CD8-positive, alpha-beta memory T cell (primary cell): ENCODE measurements at regions not wholly inside any gene's neighbourhood (a gene's known extent, or its start where the extent isn't known, plus 50 kb on each side); places are given as distances from the start of the nearest gene placed in this dataset.

Source experiments
- CTCF ChIA-PET: fragments of 350-600 bp; sonication (Branson Sonifier 250); formaldehyde crosslinking; loops from one replicate; lab custom pipeline; 2021; ENCODE audit warnings: antibody characterized with exemption; lab: Charles Lee
- POLR2A ChIA-PET: fragments of 350-600 bp; sonication (Branson Sonifier 250); formaldehyde crosslinking; loops from one replicate; lab custom pipeline; 2021; ENCODE audit warnings: antibody characterized with exemption; lab: Charles Lee
- DNase-seq, 5 donors: peaks; one replicate each; pipeline versions ENCODE4 v3.0.0 to v3.0.0-alpha.2; 2020 to 2022; ENCODE audit warnings: mixed read lengths in 1 of 5
- H3K27ac ChIP-seq: one replicate; pipeline ENCODE4 v1.7.0; 2013; ENCODE audit warnings: low read depth, mild to moderate bottlenecking, low read length, moderate library complexity
- H3K27me3 ChIP-seq: 2 replicates; pipeline ENCODE4 v1.7.0; 2013; ENCODE audit warnings: low read length, mild to moderate bottlenecking; ENCODE audit not compliant: insufficient read depth, poor library complexity, severe bottlenecking
- H3K36me3 ChIP-seq: 2 replicates; pipeline ENCODE4 v1.7.0; 2013; ENCODE audit warnings: mild to moderate bottlenecking, low read length, moderate library complexity; ENCODE audit not compliant: insufficient read depth
- H3K4me1 ChIP-seq: 2 replicates; pipeline ENCODE4 v1.7.0; 2013; ENCODE audit warnings: mild to moderate bottlenecking, low read length, moderate library complexity; ENCODE audit not compliant: insufficient read depth
- H3K4me3 ChIP-seq: 2 replicates; pipeline ENCODE4 v1.7.0; 2013; ENCODE audit warnings: mild to moderate bottlenecking, low read length
- H3K9me3 ChIP-seq: 2 replicates; pipeline ENCODE4 v1.7.0; 2013; ENCODE audit warnings: mild to moderate bottlenecking, low read length
- H3K27ac Mint-ChIP-seq, 8 donors: one replicate each; pipeline ENCODE4 v1.8.0; 2020 to 2021; ENCODE audit warnings: mixed read lengths in 8 of 8, mild to moderate bottlenecking in 6 of 8, inconsistent platforms in 3 of 8, moderate library complexity in 3 of 8
- H3K27me3 Mint-ChIP-seq, 2 donors: one replicate each; pipeline ENCODE4 v1.8.0; 2020 to 2021; ENCODE audit warnings: mixed read lengths in 2 of 2, mild to moderate bottlenecking in 1 of 2, moderate library complexity in 1 of 2
- H3K36me3 Mint-ChIP-seq, 3 donors: one replicate each; pipeline ENCODE4 v1.8.0; 2020 to 2021; ENCODE audit warnings: mixed read lengths in 3 of 3, inconsistent platforms in 1 of 3, mild to moderate bottlenecking in 1 of 3
- H3K4me1 Mint-ChIP-seq, 3 donors: one replicate each; pipeline ENCODE4 v1.8.0; 2020 to 2021; ENCODE audit warnings: mixed read lengths in 3 of 3, inconsistent platforms in 1 of 3, mild to moderate bottlenecking in 1 of 3
- H3K4me3 Mint-ChIP-seq, 7 donors: one replicate each; pipeline ENCODE4 v1.8.0; 2020 to 2021; ENCODE audit warnings: mixed read lengths in 7 of 7, mild to moderate bottlenecking in 6 of 7, moderate library complexity in 4 of 7, inconsistent platforms in 2 of 7
- H3K9me3 Mint-ChIP-seq, 5 donors: one replicate each; pipeline ENCODE4 v1.8.0; 2020 to 2022; ENCODE audit warnings: mixed read lengths in 5 of 5, mild to moderate bottlenecking in 3 of 5, moderate library complexity in 2 of 5, inconsistent platforms in 1 of 5

DNA sequence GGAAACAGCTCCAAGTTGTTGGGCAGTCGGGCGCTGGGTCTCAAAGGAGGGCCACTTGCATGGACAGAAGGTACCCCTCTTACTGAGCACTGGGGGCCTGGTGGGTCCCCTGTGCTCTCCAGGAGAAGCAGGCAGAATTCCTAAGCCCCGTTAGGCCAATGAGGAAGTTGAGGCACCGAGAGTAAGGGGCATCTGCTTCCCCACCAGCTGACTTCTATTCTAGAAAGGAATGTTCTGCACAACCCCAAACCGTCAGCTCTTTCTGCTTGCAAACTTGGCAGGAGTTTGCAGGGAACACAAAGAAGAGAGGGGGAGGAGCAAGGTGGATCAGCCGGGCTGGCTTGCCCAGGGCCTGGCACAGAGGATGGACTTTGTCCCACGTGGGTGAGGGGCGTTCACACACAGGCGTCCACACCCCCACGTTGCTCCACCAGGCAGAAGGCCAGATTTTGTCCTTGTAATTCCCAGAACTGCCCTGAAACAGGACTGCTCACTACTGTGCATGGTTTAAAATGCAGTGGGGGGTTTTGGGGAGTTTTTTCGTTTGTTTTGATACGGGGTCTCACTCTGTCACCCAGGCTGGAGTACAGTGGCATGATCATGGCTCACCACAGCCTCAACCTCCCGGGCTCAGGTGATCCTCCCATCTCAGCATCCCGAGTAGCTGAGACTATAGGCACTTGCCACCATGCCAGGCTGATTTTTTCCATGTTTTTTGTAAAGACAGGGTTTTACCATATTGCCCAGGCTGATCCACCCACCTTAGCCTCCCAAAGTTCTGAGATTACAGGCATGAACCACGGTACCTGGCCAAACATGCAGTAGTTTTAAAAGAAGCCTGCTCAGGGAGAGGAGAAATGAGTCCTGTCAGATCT, 93.3 kb downstream of the SNX5 start:
- Histone ChIP-seq H3K9me3 (no peaks in the 10 kb centered on the region), H3K4me1 (peaks cover 4% of the 10 kb centered on the region), H3K4me3 (no peak overlapping the region), H3K36me3 (no peaks in the 10 kb centered on the region), H3K27ac (no peak overlapping the region), H3K27me3 (no peaks in the 10 kb centered on the region)
- H3K27ac Mint-ChIP-seq = no peak overlapping the region
- H3K27me3 Mint-ChIP-seq = peaks cover 1 to 23% of the 10 kb centered on the region in 2 donors
- POLR2A ChIA-PET = no interaction called here
- CTCF ChIA-PET = no interaction called here
- no peak overlapping the region for H3K4me3 Mint-ChIP-seq
- no peak for DNase-seq
- H3K4me1 Mint-ChIP-seq = peaks cover 11 to 25% (median 22%) of the 10 kb centered on the region in 3 donors
- H3K9me3 Mint-ChIP-seq = no peaks in the 10 kb centered on the region
- H3K36me3 Mint-ChIP-seq = no peaks in the 10 kb centered on the region

- Mint-ChIP-seq H3K27me3 (peaks cover 1 to 23% of the 10 kb centered on the region in 2 donors), H3K4me1 (peaks cover 11 to 25% (median 22%) of the 10 kb centered on the region in 3 donors), H3K27ac (peak overlapping the region in 1 of 8 donors; percentile 66), H3K36me3 (no peaks in the 10 kb centered on the region), H3K9me3 (no peaks in the 10 kb centered on the region), H3K4me3 (peak overlapping the region in 1 of 7 donors; percentile 68)
- H3K9me3 ChIP-seq = no peaks in the 10 kb centered on the region
- no peak overlapping the region for H3K4me3 ChIP-seq
- H3K4me1 ChIP-seq = peaks cover 4% of the 10 kb centered on the region
- H3K27me3 ChIP-seq = no peaks in the 10 kb centered on the region
- H3K36me3 ChIP-seq = no peaks in the 10 kb centered on the region
- POLR2A ChIA-PET = no interaction called here
- no peak overlapping the region for H3K27ac ChIP-seq
- no peak for DNase-seq
- CTCF ChIA-PET = no interaction called here
Observed at GRCh38 chr20:17874271-17875105, 94.1 kb downstream of the SNX5 start.

GRCh38 chr20:17873410-17874270, 95.0 kb downstream of the SNX5 start:
- H3K9me3 Mint-ChIP-seq = no peaks in the 10 kb centered on the region
- Histone ChIP-seq H3K4me3 (no peak overlapping the region), H3K27ac (no peak overlapping the region), H3K9me3 (no peaks in the 10 kb centered on the region), H3K4me1 (peaks cover 4% of the 10 kb centered on the region), H3K27me3 (no peaks in the 10 kb centered on the region), H3K36me3 (no peaks in the 10 kb centered on the region)
- H3K36me3 Mint-ChIP-seq = no peaks in the 10 kb centered on the region
- DNase-seq = no peak
- peaks cover 11 to 18% (median 18%) of the 10 kb centered on the region in 3 donors for H3K4me1 Mint-ChIP-seq
- no peak overlapping the region for H3K4me3 Mint-ChIP-seq
- H3K27me3 Mint-ChIP-seq = peaks cover 1 to 23% of the 10 kb centered on the region in 2 donors
- POLR2A ChIA-PET = no interaction called here
- CTCF ChIA-PET = no interaction called here
- H3K27ac Mint-ChIP-seq = no peak overlapping the region

GRCh38 chr20:17872959-17873358, 95.6 kb downstream of the SNX5 start:
- Mint-ChIP-seq H3K27me3 (peaks cover 1 to 26% of the 10 kb centered on the region in 2 donors), H3K4me1 (peaks cover 11 to 16% (median 16%) of the 10 kb centered on the region in 3 donors), H3K4me3 (no peak overlapping the region), H3K9me3 (no peaks in the 10 kb centered on the region), H3K27ac (no peak overlapping the region), H3K36me3 (no peaks in the 10 kb centered on the region)
- no peak for DNase-seq
- Histone ChIP-seq H3K4me3 (no peak overlapping the region), H3K36me3 (no peaks in the 10 kb centered on the region), H3K4me1 (peaks cover 4% of the 10 kb centered on the region), H3K27ac (no peak overlapping the region), H3K9me3 (no peaks in the 10 kb centered on the region), H3K27me3 (no peaks in the 10 kb centered on the region)
- POLR2A ChIA-PET = no interaction called here
- CTCF ChIA-PET = no interaction called here

DNA sequence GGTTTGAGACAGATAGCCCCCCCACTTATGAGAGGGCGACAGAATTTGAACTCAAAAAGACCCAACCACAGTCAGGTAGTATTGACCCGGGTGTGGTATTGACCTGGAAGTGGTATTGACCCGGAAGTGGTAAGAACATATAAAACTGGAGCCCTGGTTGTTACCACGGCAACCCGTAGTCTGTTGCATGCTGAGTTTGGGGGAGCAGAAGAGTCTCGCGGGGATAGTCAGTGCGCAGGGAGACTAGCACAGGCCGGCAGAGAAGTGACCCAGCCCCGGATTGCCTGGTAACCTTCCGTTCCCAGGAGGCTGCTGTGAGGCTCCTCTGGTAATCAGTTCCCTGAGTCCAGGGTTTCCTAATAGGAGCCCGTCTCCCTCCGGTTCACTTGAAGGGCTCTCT, 96.2 kb downstream of the SNX5 start:
- CTCF ChIA-PET = no interaction called here

GRCh38 chr20:17871886-17872285, 96.7 kb downstream of the SNX5 start:
- Histone ChIP-seq H3K27me3 (no peaks in the 10 kb centered on the region), H3K36me3 (no peaks in the 10 kb centered on the region), H3K9me3 (no peaks in the 10 kb centered on the region), H3K4me3 (no peak overlapping the region), H3K27ac (no peak overlapping the region), H3K4me1 (peaks cover 4% of the 10 kb centered on the region)
- H3K36me3 Mint-ChIP-seq = no peaks in the 10 kb centered on the region
- peaks cover under 1 to 22% of the 10 kb centered on the region in 2 donors for H3K27me3 Mint-ChIP-seq
- no peak for DNase-seq
- H3K4me1 Mint-ChIP-seq = peaks cover 11 to 16% (median 16%) of the 10 kb centered on the region in 3 donors
- POLR2A ChIA-PET = no interaction called here
- H3K9me3 Mint-ChIP-seq = no peaks in the 10 kb centered on the region
- CTCF ChIA-PET = no interaction called here
- peak overlapping the region in 1 of 7 donors; percentile 44 for H3K4me3 Mint-ChIP-seq
- peak overlapping the region in 2 of 8 donors; percentile 7 to 54 for H3K27ac Mint-ChIP-seq

More for the DNA sequence above, 96.2 kb downstream of the SNX5 start:
- DNase-seq = no peak
- peaks cover 4% of the 10 kb centered on the region for H3K4me1 ChIP-seq
- peak overlapping the region in 1 of 8 donors; percentile 24 for H3K27ac Mint-ChIP-seq
- peaks cover 1 to 22% of the 10 kb centered on the region in 2 donors for H3K27me3 Mint-ChIP-seq
- H3K4me3 ChIP-seq = no peak overlapping the region
- POLR2A ChIA-PET = no interaction called here
- no peaks in the 10 kb centered on the region for H3K36me3 Mint-ChIP-seq
- no peak overlapping the region for H3K27ac ChIP-seq
- no peaks in the 10 kb centered on the region for H3K27me3 ChIP-seq
- no peaks in the 10 kb centered on the region for H3K9me3 ChIP-seq
- H3K36me3 ChIP-seq = no peaks in the 10 kb centered on the region
- peaks cover 11 to 16% (median 16%) of the 10 kb centered on the region in 3 donors for H3K4me1 Mint-ChIP-seq
- H3K9me3 Mint-ChIP-seq = no peaks in the 10 kb centered on the region
- H3K4me3 Mint-ChIP-seq = peak overlapping the region in 1 of 7 donors; percentile 44

GRCh38 chr20:17871181-17871580, 97.4 kb downstream of the SNX5 start:
- H3K4me3 Mint-ChIP-seq = peak overlapping the region in 1 of 7 donors; percentile 63
- H3K36me3 Mint-ChIP-seq = no peaks in the 10 kb centered on the region
- Histone ChIP-seq H3K36me3 (no peaks in the 10 kb centered on the region), H3K4me1 (peaks cover 4% of the 10 kb centered on the region), H3K27ac (no peak overlapping the region), H3K27me3 (no peaks in the 10 kb centered on the region), H3K9me3 (no peaks in the 10 kb centered on the region), H3K4me3 (no peak overlapping the region)
- peaks cover 0 to 23% of the 10 kb centered on the region in 2 donors for H3K27me3 Mint-ChIP-seq
- CTCF ChIA-PET = no interaction called here
- peaks cover 11 to 16% (median 16%) of the 10 kb centered on the region in 3 donors for H3K4me1 Mint-ChIP-seq
- DNase-seq = no peak
- H3K27ac Mint-ChIP-seq = no peak overlapping the region
- POLR2A ChIA-PET = no interaction called here
- H3K9me3 Mint-ChIP-seq = no peaks in the 10 kb centered on the region
